Heart left ventricle (tissue), 16 donors: ENCODE measurements at regions not wholly inside any gene's neighbourhood (a gene's known extent, or its start where the extent isn't known, plus 50 kb on each side); places are given as distances from the start of the nearest gene placed in this dataset.

ENCODE experiments used
- ATAC-seq, 4 donors: fragments of 200-7000 bp; cut with Tn5 transposase; one replicate each; pipeline ENCODE4 v1.9.1; 2020 to 2022; ENCODE audit warnings: moderate library complexity in 4 of 4, mild to moderate bottlenecking in 3 of 4, moderate number of reproducible peaks in 1 of 4
- DNase-seq, 5 donors: peaks; one replicate each; pipeline ENCODE4 v3.0.0-alpha.2; 2020
- H3K27ac ChIP-seq, 12 donors: fragments of 200-600 bp; sonication (generic) in 4 of 12; one replicate each; pipeline versions ENCODE4 v1.5.0 to v1.8.0; 2016 to 2022; ENCODE audit warnings: mild to moderate bottlenecking in 2 of 12
- H3K27me3 ChIP-seq, 9 donors: fragments of 200-600 bp; sonication (generic) in 2 of 9; one replicate each; pipeline versions ENCODE4 v1.5.1 to v1.8.0; 2016 to 2022; ENCODE audit warnings: mild to moderate bottlenecking in 3 of 9
- H3K36me3 ChIP-seq, 9 donors: fragments of 200-600 bp; sonication (generic) in 2 of 9; one replicate each; pipeline versions ENCODE4 v1.5.0 to v1.8.0; 2018 to 2022; ENCODE audit warnings: mild to moderate bottlenecking in 2 of 9
- H3K4me1 ChIP-seq, 12 donors: fragments of 200-600 bp; sonication (generic) in 4 of 12; one replicate each; pipeline versions ENCODE4 v1.5.0 to v1.8.0; 2016 to 2022; ENCODE audit warnings: mild to moderate bottlenecking in 3 of 12
- H3K4me3 ChIP-seq, 12 donors: fragments of 200-600 bp; sonication (generic) in 4 of 12; one replicate each; pipeline versions ENCODE4 v1.5.0 to v1.8.0; 2017 to 2022; ENCODE audit warnings: mild to moderate bottlenecking in 9 of 12, moderate library complexity in 4 of 12
- H3K9me3 ChIP-seq, 12 donors: fragments of 200-600 bp; sonication (generic) in 4 of 12; one replicate each; pipeline versions ENCODE4 v1.5.0 to v1.8.0; 2016 to 2022; ENCODE audit warnings: mild to moderate bottlenecking in 1 of 12
- POLR2A ChIP-seq, 2 donors: fragments of 450-650 bp; IDR thresholded peaks; one replicate each; pipeline ENCODE4 v1.6.1; 2017; ENCODE audit warnings: antibody characterized with exemption in 2 of 2, mild to moderate bottlenecking in 2 of 2, moderate library complexity in 2 of 2
- WGBS, 4 donors: extraction: QIAGEN DNeasy Blood & Tissue Kit in 2 of 4; methylation state at CpG; one replicate each; pipeline versions ENCODE4 v1.1.5 to v1.1.7; 2013 to 2018; 5-methylcytosine and 5-hydroxymethylcytosine counted together
- intact Hi-C, 10 donors: fragments of 100-400 bp; cut with DNase I; formaldehyde crosslinking; loops; one replicate each; pipeline versions ENCODE4 v1.11.1 to v1.14.2; 2022
- TF ChIP-seq, protein P1 (sequence below), 12 donors: fragments of 200-600 bp; sonication (generic) in 4 of 12; IDR thresholded peaks; one replicate each; pipeline versions ENCODE4 v1.5.0 to v1.8.0; 2018 to 2022; ENCODE audit warnings: antibody characterized with exemption in 12 of 12, mild to moderate bottlenecking in 5 of 12
- donor health status: ischemic (EF 13 %, LVEDD 7.1; RV severe dilation, severe dysfunction).
- donor health status: healthy with polysubstance abuse.
- donor health status: DM: no; HTN: yes; CAD: no.
- donor health status: DM: no; HTN: no; CAD: no.
- donor health status: ischemic (EF 25% LVEDD 6.9; RV normal size, moderate dysfunction).
- donor health status: ischemic (EF 25% LVEDD 5.7; RV mildly dilated, moderate dysfunction).
- donor health status: healthy.
- donor health status: DM: yes; HTN: yes; CAD: no.
- donor health status: ischemic (EF 35%, LVEDD 5.7; RV mildly dilated, moderate dysfunction).
- donor health status: nonischemic (EF 11% LVEDD 7.7; RV severe dilation, severe dysfunction).
- donor health status: DM: yes; HTN: yes; CAD: no.
- donor health status: PGD.
- donor health status: ischemic (EF 29% LVEDD 5.4; RV normal size, mild dysfunction).
- donor health status: nonischemic (EF 23%, LVEDD 6.1; RV moderate dilation, normal function).

DNA sequence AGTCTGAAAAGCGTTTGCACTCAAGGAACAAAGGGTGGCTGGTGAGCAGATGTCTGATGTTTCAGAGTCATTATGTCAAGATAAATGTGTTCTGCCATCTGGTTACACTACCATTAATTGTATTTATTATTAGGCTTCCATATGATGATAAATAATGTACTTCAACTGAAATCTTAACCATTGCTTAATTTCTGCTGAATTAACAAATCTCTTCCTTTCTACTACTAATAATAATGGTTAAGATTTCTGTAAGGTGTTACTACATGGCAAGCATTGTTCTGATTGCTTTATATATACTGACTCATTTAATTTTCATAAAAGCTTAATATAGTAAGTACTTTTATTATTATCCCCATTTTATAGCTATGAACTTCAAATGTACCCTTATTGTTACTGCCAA, 68.4 kb upstream of the GALNT15 start:
- Histone ChIP-seq H3K27me3 (no peaks in the 10 kb centered on the region), H3K27ac (no peak overlapping the region), H3K9me3 (no peaks in the 10 kb centered on the region), H3K4me1 (peaks cover 0 to 34% (median 6%) of the 10 kb centered on the region in 12 donors), H3K36me3 (no peaks in the 10 kb centered on the region), H3K4me3 (no peak overlapping the region)
- intact Hi-C loops, result loop anchor here in 1 of 10 donors (5.0 kb wide), 1 partner anchor 54 kb away; no protein-coding TSS in a partner anchor
- ATAC-seq (no peak), DNase-seq (no peak)
- WGBS, 4 donors, result 88 to 96% (median 91%) methylated on average over 1 of the region's 1 CpG
- TF ChIP-seq, protein P1, sequence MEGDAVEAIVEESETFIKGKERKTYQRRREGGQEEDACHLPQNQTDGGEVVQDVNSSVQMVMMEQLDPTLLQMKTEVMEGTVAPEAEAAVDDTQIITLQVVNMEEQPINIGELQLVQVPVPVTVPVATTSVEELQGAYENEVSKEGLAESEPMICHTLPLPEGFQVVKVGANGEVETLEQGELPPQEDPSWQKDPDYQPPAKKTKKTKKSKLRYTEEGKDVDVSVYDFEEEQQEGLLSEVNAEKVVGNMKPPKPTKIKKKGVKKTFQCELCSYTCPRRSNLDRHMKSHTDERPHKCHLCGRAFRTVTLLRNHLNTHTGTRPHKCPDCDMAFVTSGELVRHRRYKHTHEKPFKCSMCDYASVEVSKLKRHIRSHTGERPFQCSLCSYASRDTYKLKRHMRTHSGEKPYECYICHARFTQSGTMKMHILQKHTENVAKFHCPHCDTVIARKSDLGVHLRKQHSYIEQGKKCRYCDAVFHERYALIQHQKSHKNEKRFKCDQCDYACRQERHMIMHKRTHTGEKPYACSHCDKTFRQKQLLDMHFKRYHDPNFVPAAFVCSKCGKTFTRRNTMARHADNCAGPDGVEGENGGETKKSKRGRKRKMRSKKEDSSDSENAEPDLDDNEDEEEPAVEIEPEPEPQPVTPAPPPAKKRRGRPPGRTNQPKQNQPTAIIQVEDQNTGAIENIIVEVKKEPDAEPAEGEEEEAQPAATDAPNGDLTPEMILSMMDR (IDR thresholded peaks at IDR 0.05), result no peak
- no peak for TF ChIP-seq POLR2A (IDR thresholded peaks at IDR 0.05)

DNA sequence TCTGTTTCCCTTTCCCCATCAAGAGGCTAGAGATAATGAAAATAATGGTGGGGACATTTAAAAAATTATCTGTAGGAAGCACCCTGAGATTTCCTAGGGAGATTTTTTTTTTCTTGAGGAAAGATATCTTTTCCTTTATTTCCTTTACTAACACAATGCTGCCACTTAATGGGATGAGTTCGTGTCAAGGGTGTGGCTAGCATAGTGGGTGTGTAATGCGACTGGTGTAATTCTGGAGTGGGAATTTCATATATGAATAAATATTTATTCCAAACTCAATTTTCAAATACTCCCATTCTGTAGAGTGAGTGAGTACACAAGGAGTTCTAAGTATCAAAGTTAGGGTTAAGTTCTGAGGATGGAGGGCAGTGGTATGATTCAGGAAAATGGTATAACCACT, 66.1 kb upstream of the GALNT15 start:
- Histone ChIP-seq H3K4me1 (peaks cover 0 to 22% (median 6%) of the 10 kb centered on the region in 12 donors), H3K36me3 (no peaks in the 10 kb centered on the region), H3K4me3 (no peak overlapping the region), H3K27me3 (no peaks in the 10 kb centered on the region), H3K27ac (no peak overlapping the region), H3K9me3 (no peaks in the 10 kb centered on the region)
- ATAC-seq (no peak), DNase-seq (no peak)
- TF ChIP-seq, protein P1 (IDR thresholded peaks at IDR 0.05), result no peak
- no peak for TF ChIP-seq POLR2A (IDR thresholded peaks at IDR 0.05)
- 63 to 77% (median 71%) methylated on average over 2 of the region's 2 CpGs for WGBS, 4 donors
- intact Hi-C loops, result loop anchor here in 1 of 10 donors (5.0 kb wide), 1 partner anchor 56 kb away; no protein-coding TSS in a partner anchor

DNA sequence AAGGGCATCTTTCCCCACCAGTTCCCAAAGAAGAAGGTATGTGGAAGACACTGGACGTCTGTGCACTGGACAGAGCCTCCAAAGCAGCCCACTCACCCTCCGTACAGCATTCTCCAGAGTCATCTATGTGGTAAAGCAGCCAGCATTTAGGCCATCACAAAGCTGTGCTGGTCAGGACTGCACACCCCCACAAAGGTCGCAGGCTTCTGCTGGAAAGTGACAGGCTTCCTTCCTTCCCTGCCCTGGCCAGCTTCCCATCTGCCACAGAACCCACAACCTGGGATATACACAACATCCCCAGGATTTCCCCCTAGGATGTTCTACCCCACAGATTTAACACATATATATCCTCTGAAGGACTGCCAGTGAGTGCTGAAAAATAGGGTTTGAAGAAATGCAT, 64.6 kb upstream of the GALNT15 start:
- Histone ChIP-seq H3K36me3 (no peaks in the 10 kb centered on the region), H3K27me3 (no peaks in the 10 kb centered on the region), H3K4me3 (no peak overlapping the region), H3K27ac (peak overlapping the region in 6 of 12 donors; percentile 19 to 35 (median 30)), H3K9me3 (peaks cover 0 to 5% (median 0%) of the 10 kb centered on the region in 12 donors), H3K4me1 (peaks cover 0 to 11% (median 4%) of the 10 kb centered on the region in 12 donors)
- 58 to 68% (median 63%) methylated on average over 3 of the region's 3 CpGs for WGBS, 4 donors
- intact Hi-C loops, result loop anchor here in 2 of 10 donors (5.0 to 10.0 kb wide), 3 partner anchors 48 to 65 kb away; partner anchors contain the start of gene GALNT15 (in 1 of the 2)
- TF ChIP-seq, protein P1 (IDR thresholded peaks at IDR 0.05), result no peak
- no peak for TF ChIP-seq POLR2A (IDR thresholded peaks at IDR 0.05)
- DNase-seq (peak in 1 of 5 donors; percentile 36), ATAC-seq (peak in 1 of 4 donors; percentile 52)

DNA sequence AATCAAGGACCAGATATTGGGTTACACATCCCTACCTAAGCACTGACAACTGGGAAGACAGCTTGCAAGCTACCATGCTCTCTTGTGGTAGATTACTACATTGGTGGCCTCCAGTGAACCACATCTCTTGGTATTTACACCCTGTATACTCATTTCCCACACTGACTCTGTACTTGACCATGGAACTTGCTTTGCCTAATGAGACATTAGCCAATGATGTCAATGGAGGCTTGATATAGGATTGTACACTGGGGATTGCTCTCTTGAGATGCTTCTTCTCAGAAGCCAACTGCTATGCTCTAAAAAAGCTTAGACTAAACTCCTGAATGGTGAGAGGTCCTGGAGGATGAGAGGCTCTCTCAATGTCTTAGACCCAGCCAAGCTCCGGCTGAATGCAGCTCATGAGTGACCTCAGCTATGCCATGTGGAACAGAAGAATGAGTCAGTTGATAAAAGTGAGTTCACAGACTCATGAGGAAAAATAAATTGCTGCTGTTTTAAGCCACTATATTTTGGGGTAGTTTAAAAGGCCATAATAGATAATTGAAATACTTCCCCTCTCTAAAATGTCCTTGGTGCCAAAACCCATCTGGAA, 61.5 kb upstream of the GALNT15 start:
- intact Hi-C loops, result loop anchor here in 1 of 10 donors (5.0 to 10.0 kb wide), 2 partner anchors 51 to 62 kb away; partner anchors contain the start of gene GALNT15
- DNase-seq (no peak), ATAC-seq (peak in 2 of 4 donors; percentile 65 to 80)
- H3K4me1 ChIP-seq, result peaks cover 0 to 13% (median 4%) of the 10 kb centered on the region in 12 donors
- peaks cover 0 to 5% (median 0%) of the 10 kb centered on the region in 12 donors for H3K9me3 ChIP-seq
- H3K36me3 ChIP-seq, result no peaks in the 10 kb centered on the region
- 75 to 90% (median 78%) methylated on average over 1 of the region's 1 CpG for WGBS, 4 donors
- peak overlapping the region in 8 of 12 donors; percentile 2 to 61 (median 21) for H3K27ac ChIP-seq
- H3K4me3 ChIP-seq, result no peak overlapping the region
- TF ChIP-seq POLR2A (IDR thresholded peaks at IDR 0.05), result no peak
- H3K27me3 ChIP-seq, result no peaks in the 10 kb centered on the region
